Type B pancreatic cell (in vitro differentiated cells): ENCODE measurements at regions not wholly inside any gene's neighbourhood (a gene's known extent, or its start where the extent isn't known, plus 50 kb on each side); places are given as distances from the start of the nearest gene placed in this dataset.

Experiments
- DNase-seq: peaks from one replicate; pipeline ENCODE4 v3.0.0; 2021; ENCODE audit warnings: mixed read lengths; ENCODE audit not compliant: unreplicated experiment; ENCODE audit errors: extremely low spot score
- H3K27ac Mint-ChIP-seq: 2 replicates; pipeline ENCODE4 v1.8.0; 2021; ENCODE audit warnings: mild to moderate bottlenecking, mixed read lengths
- H3K27me3 Mint-ChIP-seq: 2 replicates; pipeline ENCODE4 v1.8.0; 2021; ENCODE audit warnings: mixed read lengths
- H3K36me3 Mint-ChIP-seq: 2 replicates; pipeline ENCODE4 v1.8.0; 2021; ENCODE audit warnings: mixed read lengths
- H3K4me1 Mint-ChIP-seq: one replicate; pipeline ENCODE4 v1.8.0; 2021; ENCODE audit warnings: mixed read lengths; ENCODE audit not compliant: unreplicated experiment
- H3K4me3 Mint-ChIP-seq: 2 replicates; pipeline ENCODE4 v1.8.0; 2021; ENCODE audit warnings: mild to moderate bottlenecking, mixed read lengths
- H3K9me3 Mint-ChIP-seq: 2 replicates; pipeline ENCODE4 v1.8.0; 2021; ENCODE audit warnings: mixed read lengths
- TF ChIP-seq, protein P1 (sequence below): fragments of 200-600 bp; sonication (generic); conservative IDR thresholded peaks from 2 replicates; pipeline ENCODE4 v1.5.0; 2021; ENCODE audit warnings: antibody characterized with exemption, mild to moderate bottlenecking

DNA sequence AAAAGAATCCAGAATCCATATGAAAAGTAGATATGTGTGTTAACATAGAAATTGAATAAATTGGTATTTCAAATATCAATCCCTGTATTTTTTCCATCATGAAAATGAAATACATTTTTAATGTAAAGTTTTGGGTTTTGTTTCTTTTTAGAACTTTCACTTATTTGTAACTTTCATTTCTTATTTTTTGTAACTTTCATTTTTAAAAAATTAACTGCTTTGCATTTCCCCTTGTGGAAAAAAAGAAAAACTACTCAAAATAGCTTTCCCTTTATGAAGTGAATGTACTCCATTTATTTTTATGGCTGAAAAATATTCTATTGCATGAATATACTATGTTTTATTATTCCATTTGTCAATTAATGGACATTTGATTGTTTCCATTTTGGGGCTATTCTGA is 75.6 kb upstream of the SMNDC1 start:
- TF ChIP-seq, protein P1, sequence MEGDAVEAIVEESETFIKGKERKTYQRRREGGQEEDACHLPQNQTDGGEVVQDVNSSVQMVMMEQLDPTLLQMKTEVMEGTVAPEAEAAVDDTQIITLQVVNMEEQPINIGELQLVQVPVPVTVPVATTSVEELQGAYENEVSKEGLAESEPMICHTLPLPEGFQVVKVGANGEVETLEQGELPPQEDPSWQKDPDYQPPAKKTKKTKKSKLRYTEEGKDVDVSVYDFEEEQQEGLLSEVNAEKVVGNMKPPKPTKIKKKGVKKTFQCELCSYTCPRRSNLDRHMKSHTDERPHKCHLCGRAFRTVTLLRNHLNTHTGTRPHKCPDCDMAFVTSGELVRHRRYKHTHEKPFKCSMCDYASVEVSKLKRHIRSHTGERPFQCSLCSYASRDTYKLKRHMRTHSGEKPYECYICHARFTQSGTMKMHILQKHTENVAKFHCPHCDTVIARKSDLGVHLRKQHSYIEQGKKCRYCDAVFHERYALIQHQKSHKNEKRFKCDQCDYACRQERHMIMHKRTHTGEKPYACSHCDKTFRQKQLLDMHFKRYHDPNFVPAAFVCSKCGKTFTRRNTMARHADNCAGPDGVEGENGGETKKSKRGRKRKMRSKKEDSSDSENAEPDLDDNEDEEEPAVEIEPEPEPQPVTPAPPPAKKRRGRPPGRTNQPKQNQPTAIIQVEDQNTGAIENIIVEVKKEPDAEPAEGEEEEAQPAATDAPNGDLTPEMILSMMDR, result no peak
- Mint-ChIP-seq H3K27me3 (no peaks in the 10 kb centered on the region), H3K4me3 (no peak overlapping the region), H3K27ac (no peak overlapping the region), H3K36me3 (no peaks in the 10 kb centered on the region), H3K9me3 (no peaks in the 10 kb centered on the region), H3K4me1 (peaks cover 10% of the 10 kb centered on the region)
- no peak for DNase-seq

DNA sequence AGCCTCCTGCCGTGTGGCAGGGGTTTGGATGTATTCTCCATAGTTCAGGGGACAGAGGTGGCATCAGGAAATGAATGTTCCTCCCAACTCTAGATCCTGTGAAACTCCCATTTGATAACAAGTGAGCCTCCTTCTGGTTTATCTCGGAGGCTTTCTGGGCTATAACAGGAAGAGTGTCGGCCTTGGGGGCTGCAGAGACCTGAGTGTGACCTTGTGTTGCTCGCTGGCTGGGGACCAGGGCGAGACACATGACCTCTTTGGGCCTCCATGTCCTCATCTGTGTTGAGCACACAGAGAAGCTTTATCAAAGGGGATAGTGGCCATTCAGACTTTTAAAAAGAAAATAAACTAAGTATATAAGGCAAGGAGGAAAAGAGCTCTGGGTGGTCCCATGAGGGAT is 78.0 kb upstream of the SMNDC1 start:
- Mint-ChIP-seq H3K36me3 (no peaks in the 10 kb centered on the region), H3K4me3 (no peak overlapping the region), H3K27me3 (no peaks in the 10 kb centered on the region)

GRCh38 chr10:110387617-110387982 is 82.9 kb upstream of the SMNDC1 start:
- H3K27me3 Mint-ChIP-seq, result no peaks in the 10 kb centered on the region
- DNase-seq, result no peak

More for the DNA sequence above, 78.0 kb upstream of the SMNDC1 start:
- TF ChIP-seq, protein P1, result no peak
- Mint-ChIP-seq H3K27ac (no peak overlapping the region), H3K4me1 (no peaks in the 10 kb centered on the region), H3K9me3 (no peaks in the 10 kb centered on the region)
- DNase-seq, result no peak

GRCh38 chr10:110387983-110388686 is 83.4 kb upstream of the SMNDC1 start:
- H3K27me3 Mint-ChIP-seq, result no peaks in the 10 kb centered on the region
- no peaks in the 10 kb centered on the region for H3K36me3 Mint-ChIP-seq
- H3K27ac Mint-ChIP-seq, result no peak overlapping the region
- H3K9me3 Mint-ChIP-seq, result no peaks in the 10 kb centered on the region
- TF ChIP-seq, protein P1, result no peak
- H3K4me3 Mint-ChIP-seq, result no peak overlapping the region
- no peaks in the 10 kb centered on the region for H3K4me1 Mint-ChIP-seq
- no peak for DNase-seq

More at GRCh38 chr10:110387617-110387982, 82.9 kb upstream of the SMNDC1 start:
- no peak overlapping the region for H3K27ac Mint-ChIP-seq
- no peaks in the 10 kb centered on the region for H3K4me1 Mint-ChIP-seq
- no peaks in the 10 kb centered on the region for H3K36me3 Mint-ChIP-seq
- no peaks in the 10 kb centered on the region for H3K9me3 Mint-ChIP-seq
- TF ChIP-seq, protein P1, result no peak
- H3K4me3 Mint-ChIP-seq, result no peak overlapping the region

GRCh38 chr10:110388687-110389052 is 84.0 kb upstream of the SMNDC1 start:
- peaks cover 3% of the 10 kb centered on the region for H3K4me1 Mint-ChIP-seq
- no peak overlapping the region for H3K27ac Mint-ChIP-seq
- H3K27me3 Mint-ChIP-seq, result peaks cover 3% of the 10 kb centered on the region
- H3K36me3 Mint-ChIP-seq, result no peaks in the 10 kb centered on the region
- DNase-seq, result no peak
- TF ChIP-seq, protein P1, result peak; percentile 41
- no peaks in the 10 kb centered on the region for H3K9me3 Mint-ChIP-seq
- H3K4me3 Mint-ChIP-seq, result no peak overlapping the region
